Fibroblast of the aortic adventitia (primary cell): ENCODE measurements at regions not wholly inside any gene's neighbourhood (a gene's known extent, or its start where the extent isn't known, plus 50 kb on each side); places are given as distances from the start of the nearest gene placed in this dataset.

Source experiments
- DNase-seq: peaks from one replicate; pipeline ENCODE4 v3.0.0-alpha.2; 2010; ENCODE audit warnings: low read depth
- H3K4me3 ChIP-seq: 2 replicates; pipeline ENCODE4 v1.5.1; 2011; ENCODE audit warnings: low read depth, mild to moderate bottlenecking, control low read depth, low read length, moderate library complexity
- TF ChIP-seq, protein P1 (sequence below): IDR thresholded peaks from 2 replicates; pipeline ENCODE4 v1.5.1; 2011; ENCODE audit warnings: mild to moderate bottlenecking, low read length, control low read depth, inconsistent platforms; ENCODE audit not compliant: insufficient read depth

DNA sequence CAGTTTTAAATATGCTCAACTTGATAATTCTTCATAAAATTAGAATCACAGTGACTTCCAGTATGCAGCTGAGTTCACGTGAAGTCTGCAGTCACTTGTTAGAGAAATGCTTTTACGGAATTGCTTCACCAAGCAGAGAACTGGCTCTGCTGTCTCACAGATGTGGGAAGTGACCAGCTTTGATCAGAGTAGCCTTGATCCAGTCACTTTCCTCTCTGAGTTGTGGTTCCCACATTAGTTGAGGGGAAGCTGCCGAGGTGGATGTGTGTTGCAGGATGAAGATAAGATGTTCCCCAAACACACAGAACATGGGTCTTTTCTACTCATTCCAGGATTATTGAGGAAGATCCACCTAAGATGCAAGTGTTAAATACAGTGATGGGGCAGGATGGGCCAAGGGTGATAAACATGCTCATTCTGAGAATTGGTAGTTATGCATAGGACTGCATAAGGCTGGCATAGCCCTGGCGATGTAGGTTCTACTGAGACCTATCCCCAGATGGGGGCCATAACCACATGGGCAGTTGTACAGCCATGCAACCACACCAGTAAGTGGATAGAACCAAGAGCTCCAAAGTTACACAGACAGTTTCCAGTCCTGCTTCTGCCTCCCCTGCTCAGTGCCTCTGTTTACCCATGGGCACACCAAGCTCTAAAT, 168.9 kb upstream of the MAF start:
- H3K4me3 ChIP-seq = no peak overlapping the region
- DNase-seq = no peak
- TF ChIP-seq, protein P1, sequence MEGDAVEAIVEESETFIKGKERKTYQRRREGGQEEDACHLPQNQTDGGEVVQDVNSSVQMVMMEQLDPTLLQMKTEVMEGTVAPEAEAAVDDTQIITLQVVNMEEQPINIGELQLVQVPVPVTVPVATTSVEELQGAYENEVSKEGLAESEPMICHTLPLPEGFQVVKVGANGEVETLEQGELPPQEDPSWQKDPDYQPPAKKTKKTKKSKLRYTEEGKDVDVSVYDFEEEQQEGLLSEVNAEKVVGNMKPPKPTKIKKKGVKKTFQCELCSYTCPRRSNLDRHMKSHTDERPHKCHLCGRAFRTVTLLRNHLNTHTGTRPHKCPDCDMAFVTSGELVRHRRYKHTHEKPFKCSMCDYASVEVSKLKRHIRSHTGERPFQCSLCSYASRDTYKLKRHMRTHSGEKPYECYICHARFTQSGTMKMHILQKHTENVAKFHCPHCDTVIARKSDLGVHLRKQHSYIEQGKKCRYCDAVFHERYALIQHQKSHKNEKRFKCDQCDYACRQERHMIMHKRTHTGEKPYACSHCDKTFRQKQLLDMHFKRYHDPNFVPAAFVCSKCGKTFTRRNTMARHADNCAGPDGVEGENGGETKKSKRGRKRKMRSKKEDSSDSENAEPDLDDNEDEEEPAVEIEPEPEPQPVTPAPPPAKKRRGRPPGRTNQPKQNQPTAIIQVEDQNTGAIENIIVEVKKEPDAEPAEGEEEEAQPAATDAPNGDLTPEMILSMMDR = no peak

DNA sequence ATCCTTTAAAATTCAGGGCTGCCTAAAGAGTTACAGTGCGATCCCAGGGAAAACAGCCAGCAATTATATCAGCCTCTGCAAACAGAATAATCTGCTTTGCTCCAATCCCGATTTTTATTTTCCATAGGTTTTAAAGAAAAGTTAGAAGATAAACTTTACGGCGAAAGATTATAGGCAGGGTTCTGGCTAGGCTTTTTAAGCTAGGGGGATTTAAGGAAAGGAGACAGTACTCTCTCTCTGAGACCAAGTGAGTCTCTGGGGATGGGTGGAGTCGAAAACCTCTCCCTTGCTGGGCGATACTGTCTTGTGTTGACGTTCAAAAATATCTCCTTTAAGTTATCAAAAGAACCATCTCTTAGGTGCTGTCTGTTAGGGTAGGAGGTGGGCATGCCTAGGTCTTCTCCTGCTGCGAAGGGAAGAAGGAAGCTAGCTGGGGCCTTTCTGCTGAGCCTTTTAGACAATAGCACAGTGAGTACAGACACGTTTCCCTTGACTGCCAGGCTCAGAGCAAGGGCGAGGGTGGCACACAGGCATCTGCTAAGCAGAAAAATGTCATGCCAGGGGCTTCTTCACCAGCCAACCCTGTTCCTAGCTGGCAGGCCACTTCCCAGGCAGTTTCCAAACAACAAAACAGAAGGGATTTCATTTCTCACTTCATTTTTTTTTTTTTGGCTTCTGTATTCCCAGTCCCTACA, 167.9 kb upstream of the MAF start:
- DNase-seq = no peak
- TF ChIP-seq, protein P1 = no peak
- H3K4me3 ChIP-seq = no peak overlapping the region

DNA sequence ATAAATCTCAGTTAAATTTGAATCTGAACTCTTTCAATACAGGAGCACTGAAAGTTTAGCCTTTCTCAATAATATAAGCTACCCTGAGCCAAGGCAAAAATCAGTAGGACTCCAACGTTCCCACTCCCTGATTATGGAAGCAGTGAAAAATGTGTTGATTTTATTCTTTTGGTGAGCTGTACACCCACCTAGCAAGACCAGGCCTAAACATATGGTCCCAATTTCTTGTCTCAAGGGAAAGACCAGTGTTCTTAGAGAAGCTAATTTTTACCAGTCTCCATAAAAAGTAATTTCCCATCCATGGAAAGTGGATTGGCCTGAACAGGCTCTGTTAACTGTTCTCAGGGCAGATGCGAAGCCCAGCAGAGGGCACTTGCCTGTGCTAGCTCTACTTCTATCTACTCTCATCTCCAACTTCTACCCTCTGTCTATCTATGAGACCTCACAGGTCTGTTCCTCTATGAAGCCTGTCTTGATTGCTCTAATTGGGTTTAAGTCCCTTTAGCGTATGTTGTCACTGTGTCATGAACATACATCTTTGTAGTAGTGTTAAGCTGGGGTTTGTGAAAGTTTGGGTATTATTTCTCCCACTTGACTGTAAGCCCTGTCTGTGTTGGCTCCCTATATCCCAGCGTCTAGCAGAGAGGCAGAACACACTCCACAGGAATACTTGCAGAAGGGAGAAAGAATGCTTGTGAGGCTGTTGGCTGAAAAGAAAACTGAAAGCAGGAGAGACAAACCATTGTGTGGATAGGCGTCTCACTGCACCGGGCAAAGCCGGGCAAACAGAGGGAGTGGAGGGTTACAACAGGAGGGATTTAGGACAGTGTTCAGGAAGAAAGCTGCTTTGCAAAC, 167.1 kb upstream of the MAF start:
- TF ChIP-seq, protein P1 = no peak
- no peak overlapping the region for H3K4me3 ChIP-seq
- peak; percentile 20 for DNase-seq

DNA sequence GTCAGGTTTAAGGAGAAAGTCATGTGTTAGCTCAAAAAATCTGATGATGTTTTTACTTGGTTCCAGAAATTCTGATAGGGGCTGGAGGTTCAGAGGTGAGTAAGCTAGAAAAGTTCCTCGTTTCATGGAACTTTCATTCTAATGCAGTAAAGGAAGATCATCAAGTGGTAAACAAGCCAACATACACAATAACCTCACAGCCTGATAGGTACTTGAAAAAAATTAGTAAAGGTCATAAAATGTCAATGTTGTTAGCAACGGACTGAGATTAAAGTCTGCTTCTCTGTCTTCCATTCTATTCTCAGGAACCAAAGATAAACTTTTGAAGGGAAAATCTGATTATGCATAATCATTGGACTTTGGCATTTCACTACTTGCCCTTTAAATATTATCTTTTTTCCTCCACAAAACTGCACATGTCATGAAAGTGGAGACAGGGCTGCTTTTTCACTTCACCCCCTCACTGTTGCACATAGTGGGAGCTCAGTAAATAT, 165.4 kb upstream of the MAF start:
- TF ChIP-seq, protein P1 = no peak
- no peak overlapping the region for H3K4me3 ChIP-seq
- no peak for DNase-seq

DNA sequence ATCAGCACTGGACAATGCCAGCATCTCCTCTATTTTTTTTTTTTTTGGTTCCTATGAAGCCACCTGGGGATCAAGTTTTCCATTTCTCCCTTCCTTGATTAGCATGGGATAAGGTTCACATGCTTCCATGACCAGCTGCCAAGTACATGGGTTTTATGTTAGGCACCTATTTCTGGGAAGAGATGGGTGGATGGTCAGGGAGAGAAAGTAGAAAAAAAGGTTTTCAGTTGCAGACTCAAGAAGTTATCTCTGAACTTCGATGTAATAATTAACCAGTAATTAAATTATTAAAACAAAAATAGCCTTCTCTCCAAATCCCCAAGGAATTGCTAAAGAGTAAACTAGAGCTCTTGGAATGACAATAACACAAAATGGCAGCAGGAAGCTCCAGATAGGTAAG, 164.9 kb upstream of the MAF start:
- DNase-seq = no peak
- H3K4me3 ChIP-seq = no peak overlapping the region
- TF ChIP-seq, protein P1 = no peak

DNA sequence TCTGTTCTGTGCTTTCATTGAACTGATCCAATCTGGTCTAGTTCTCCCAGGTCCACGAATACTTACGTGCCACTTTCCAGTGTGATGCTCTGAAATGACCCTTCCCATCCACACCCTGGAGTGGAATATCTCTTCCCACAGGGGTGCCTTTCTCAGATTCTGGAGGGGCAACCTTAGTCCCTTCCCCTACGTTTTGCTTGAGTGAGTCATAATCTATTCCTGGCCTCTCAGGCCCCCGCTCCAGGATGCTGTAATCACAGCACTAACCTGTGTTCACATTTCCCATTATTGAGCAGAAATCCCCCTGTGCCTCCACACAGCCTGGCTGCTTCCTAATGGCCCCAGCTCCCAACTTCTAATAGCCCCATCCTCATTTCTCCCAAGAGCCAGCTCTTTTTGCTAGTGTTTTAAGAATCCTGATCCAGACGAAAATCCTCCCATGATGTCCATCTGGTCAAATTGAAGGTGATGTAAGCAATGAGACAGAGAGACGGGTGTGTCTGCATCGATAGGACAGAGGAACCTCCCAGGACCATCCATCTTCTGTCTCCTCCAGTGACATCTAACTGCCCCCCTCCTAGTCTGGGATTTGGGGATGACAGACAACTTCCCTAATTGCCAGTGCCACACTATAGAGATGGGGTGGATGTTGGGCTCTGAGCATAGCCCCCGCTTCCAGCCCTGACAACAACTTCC, 164.0 kb upstream of the MAF start:
- no peak for DNase-seq
- H3K4me3 ChIP-seq = no peak overlapping the region
- TF ChIP-seq, protein P1 = no peak
